Caki2 (cell line): ENCODE measurements at regions not wholly inside any gene's neighbourhood (a gene's known extent, or its start where the extent isn't known, plus 50 kb on each side); places are given as distances from the start of the nearest gene placed in this dataset.
"Not testable (repeated sequence)": the region's sequence is repeated elsewhere in the genome, so short reads cannot be mapped to it uniquely, and the experiment has no call there.

ENCODE experiments used
- DNase-seq: peaks from one replicate; pipeline ENCODE4 v3.0.0-alpha.2; 2015; ENCODE audit warnings: low read depth
- in situ Hi-C: cut with HindIII; loops from 2 replicates; pipeline ENCODE4 v1.10.0; 2016; ENCODE audit warnings: low sequenced_read_pairs, low pct_unique_long_range_greater_than_20kb, mixed read lengths

- no peak for DNase-seq
- in situ Hi-C loops, result no loop called here
Measured at GRCh38 chr22:22193923-22194322, 50.7 kb upstream of the VPREB1 start.

DNA sequence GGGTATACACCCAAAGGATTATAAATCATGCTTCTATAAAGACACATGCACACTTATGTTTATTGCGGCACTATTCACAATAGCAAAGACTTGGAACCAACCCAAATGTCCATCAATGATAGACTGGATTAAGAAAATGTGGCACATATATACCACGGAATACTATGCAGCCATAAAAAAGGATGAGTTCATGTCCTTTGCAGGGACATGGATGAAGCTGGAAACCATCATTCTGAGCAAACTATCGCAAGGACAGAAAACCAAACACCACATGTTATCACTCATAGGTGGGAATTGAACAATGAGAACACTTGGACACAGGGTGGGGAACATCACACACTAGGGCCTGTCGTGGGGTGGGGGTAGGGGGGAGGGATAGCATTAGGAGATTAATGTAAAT lies 51.1 kb upstream of the VPREB1 start:
- DNase-seq, in situ Hi-C loops: not testable (repeated sequence)

GRCh38 chr22:22193006-22193405 lies 51.6 kb upstream of the VPREB1 start:
- in situ Hi-C loops, DNase-seq: not testable (repeated sequence)

DNA sequence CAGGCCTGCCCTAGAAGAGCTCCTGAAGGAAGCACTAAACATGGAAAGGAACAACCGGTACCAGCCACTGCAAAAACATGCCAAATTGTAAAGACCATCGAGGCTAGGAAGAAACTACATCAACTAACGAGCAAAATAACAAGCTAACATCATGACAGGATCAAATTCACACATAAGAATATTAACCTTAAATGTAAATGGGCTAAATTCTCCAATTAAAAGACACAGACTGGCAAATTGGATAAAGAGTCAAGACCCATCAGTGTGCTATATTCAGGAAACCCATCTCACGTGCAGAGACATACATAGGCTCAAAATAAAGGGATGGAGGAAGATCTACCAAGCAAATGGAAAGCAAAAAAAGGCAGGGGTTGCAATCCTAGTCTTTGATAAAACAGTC lies 54.8 kb upstream of the VPREB1 start:
- DNase-seq, in situ Hi-C loops: not testable (repeated sequence)

GRCh38 chr22:22187863-22188262 lies 56.7 kb upstream of the VPREB1 start:
- in situ Hi-C loops, DNase-seq: not testable (repeated sequence)

DNA sequence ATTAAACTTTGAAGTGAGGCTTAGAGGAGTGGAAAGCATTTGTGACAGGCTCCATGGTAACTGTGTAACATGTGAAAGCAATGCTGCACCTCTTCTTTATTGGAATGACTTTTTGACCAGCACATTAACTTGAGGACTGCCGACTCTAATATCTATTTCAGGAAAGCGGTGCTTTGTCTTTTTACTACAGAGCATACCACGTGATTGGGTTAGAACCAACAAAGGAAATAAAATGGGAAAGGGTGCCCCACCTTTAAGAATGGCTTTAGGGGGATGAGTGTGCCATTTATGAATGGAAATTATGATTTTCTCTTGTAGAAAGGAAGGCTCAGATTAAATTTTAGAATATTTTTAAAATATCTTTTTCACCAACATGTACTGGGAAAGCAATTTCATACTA lies 57.3 kb upstream of the VPREB1 start:
- no peak for DNase-seq
- in situ Hi-C loops, result no loop called here

DNA sequence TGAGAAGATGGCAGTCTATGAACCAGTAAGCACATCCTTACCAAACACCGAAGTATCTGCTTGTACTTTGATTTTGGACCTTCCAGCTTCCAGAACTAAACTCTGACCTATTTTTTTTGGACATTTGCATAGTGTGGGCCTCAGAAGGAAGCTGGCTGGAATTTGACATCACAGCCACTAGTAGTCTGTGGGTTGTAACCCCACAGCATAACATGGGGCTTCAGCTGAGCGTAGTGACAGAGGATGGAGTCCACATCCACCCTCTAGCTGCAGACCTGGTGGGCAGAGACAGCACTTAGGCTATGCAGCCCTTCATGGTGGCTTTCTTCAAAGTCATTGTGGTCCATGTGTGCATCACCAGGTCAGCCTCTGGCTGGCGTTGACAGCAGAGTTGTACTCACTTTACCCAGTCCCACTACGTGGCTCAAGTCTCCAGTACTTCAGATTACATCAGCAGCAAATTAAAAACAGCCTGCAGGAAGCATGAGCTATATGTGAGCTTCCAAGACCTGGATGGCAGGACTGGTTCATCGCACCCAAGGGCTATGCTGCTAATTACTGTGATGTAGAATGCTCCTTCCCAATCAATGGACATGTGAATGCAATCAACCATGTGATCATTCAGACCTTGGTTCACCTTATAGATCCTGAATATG lies 58.6 kb upstream of the VPREB1 start:
- in situ Hi-C loops, result no loop called here
- DNase-seq, result no peak

DNA sequence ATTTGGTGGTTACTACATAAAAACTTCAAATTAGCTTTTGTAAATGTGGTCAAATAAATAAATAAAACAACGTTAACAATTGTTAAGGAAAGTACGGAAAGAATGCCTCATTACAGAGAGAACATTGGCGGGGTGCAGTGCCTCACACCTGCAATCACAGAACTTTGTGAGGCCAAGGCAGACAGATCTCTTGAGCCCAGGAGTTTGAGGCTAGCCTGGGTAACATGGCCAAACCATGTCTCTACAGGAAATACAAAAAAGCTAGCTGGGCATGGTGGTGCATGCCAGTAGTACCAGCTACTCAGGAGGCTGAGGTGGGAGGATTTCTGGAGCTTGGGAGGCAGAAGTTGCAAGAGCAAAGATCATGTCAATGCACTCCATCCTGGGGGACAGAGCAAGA lies 59.4 kb upstream of the VPREB1 start:
- in situ Hi-C loops, result no loop called here
- DNase-seq, result no peak

DNA sequence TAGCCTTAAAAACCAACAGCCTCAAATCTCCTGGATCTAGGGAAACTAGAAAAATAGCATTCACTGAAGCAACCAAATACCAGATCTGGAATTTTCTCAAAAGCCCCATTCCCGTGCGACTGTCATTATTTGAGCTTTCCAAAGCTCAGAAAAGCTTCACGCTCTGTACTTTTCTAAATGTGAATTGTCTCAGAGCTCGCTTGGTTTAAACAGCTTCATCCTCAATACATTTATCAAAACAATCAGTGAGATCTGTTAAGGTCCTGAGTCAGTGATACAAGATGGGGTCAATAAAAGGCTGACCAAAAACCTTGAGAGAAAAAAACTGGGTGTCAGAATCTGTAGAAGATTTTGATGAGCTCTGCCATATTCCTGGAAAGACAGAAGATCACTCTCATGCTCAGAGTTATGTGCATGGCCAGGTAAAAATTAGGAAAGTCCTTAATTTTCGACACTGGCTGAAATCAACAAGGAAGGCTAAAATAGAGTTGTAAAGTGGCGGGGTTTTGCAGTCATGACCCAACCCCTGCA lies 60.2 kb upstream of the VPREB1 start:
- in situ Hi-C loops, result no loop called here
- no peak for DNase-seq

GRCh38 chr22:22182990-22183264 lies 61.7 kb upstream of the VPREB1 start:
- in situ Hi-C loops, result no loop called here
- DNase-seq, result no peak

GRCh38 chr22:22182218-22182989 lies 62.2 kb upstream of the VPREB1 start:
- in situ Hi-C loops, result no loop called here
- no peak for DNase-seq

- in situ Hi-C loops, result no loop called here
- DNase-seq, result peak; percentile 89
Measured at GRCh38 chr22:22181341-22181850, 63.2 kb upstream of the VPREB1 start.

DNA sequence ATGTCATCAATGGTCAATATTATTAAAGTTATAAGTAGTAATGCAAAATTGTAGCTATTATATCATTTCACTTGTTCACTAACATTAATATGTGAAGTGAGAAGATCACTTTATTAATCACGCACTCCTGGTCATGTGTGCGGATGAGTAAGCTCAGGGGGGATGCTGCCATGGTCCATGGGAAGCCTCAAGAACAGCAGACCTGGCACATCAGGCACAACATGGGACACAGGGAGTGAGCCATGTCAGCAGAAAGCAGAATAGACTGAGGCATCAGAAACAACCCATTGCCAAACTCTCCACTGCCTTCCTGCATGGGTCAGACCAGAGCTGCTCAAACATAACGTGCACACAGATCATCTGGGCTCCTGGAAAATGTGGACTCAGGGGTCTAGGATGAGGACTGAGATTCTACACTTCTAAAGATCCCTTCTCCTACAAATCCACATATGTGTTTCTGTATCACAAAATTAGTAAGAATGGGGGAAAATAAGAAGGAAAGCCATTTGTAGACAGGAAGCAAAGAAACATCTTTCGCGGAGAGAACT lies 63.8 kb upstream of the VPREB1 start:
- in situ Hi-C loops, result no loop called here
- DNase-seq, result no peak

GRCh38 chr22:22179858-22180257 lies 64.7 kb upstream of the VPREB1 start:
- no peak for DNase-seq
- in situ Hi-C loops, result no loop called here

- in situ Hi-C loops, result no loop called here
- no peak for DNase-seq
Measured at GRCh38 chr22:22178992-22179391, 65.6 kb upstream of the VPREB1 start.

- DNase-seq, result no peak
- in situ Hi-C loops, result no loop called here
Measured at GRCh38 chr22:22178355-22178965, 66.1 kb upstream of the VPREB1 start.

GRCh38 chr22:22176929-22177616 lies 67.5 kb upstream of the VPREB1 start:
- in situ Hi-C loops, result no loop called here
- DNase-seq, result no peak

- in situ Hi-C loops, DNase-seq: not testable (repeated sequence)
Measured at GRCh38 chr22:22172896-22173628, 71.5 kb upstream of the VPREB1 start.
